NCI-H1417 (cell line): ENCODE measurements at regions not wholly inside any gene's neighbourhood (a gene's known extent, or its start where the extent isn't known, plus 50 kb on each side); places are given as distances from the start of the nearest gene placed in this dataset.

Experiments
- DNase-seq, 3 experiments: peaks; one replicate each; lab custom pipeline; 2025; lab: John Stamatoyannopoulos, UW

GRCh38 chr11:29782447-29782846 lies 234.4 kb downstream of the KCNA4 start:
- DNase-seq: no peak

DNA sequence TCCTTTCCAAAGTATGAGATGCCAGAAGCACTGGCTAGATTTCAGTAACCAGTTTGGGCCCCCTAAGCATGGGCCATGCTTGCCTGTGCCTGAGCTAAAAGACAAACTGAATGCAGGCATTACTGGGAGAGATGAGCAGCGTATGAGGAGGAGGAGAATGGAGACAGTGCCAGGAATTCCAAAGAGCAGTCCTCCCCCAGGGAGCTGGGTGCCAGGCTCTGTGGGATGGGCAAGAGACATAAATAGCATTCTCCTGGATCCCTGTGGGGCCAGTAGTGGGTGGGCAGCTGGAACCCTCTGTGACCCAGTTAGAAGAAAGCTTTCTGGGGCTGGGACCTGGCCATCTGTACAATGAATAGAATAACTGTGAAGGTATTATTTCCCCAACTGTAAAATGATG lies 235.6 kb downstream of the KCNA4 start:
- no peak for DNase-seq

- DNase-seq: peak in 1 of 3 experiments; percentile 25
Measured at GRCh38 chr11:29780756-29781155, 236.1 kb downstream of the KCNA4 start.

- no peak for DNase-seq
Measured at GRCh38 chr11:29773656-29774264, 243.1 kb downstream of the KCNA4 start.

- DNase-seq: no peak
Measured at GRCh38 chr11:29756871-29757270, 260.0 kb downstream of the KCNA4 start.

DNA sequence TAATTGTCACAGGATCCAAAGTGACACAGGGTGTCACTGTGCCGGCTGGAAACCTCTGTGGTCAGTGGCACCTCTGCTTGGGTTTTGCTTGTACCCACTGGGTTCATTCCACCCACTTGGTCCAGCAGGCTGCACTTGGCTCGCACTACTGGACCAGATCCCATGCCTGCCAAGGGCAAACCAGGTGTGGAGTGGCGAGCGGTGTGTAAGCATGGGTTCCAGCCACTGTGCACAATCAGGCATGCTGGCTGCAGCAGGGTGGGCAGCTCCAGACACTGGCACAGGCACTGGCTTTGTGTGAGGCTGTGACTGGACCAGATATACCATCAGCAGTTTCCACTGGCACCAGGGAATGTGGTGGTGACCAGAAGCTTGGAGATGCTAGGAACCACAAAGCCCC lies 261.4 kb downstream of the KCNA4 start:
- no peak for DNase-seq

- DNase-seq: no peak
Measured at GRCh38 chr11:29751618-29752017, 265.2 kb downstream of the KCNA4 start.

- DNase-seq: no peak
Measured at GRCh38 chr11:29750392-29750791, 266.4 kb downstream of the KCNA4 start.

DNA sequence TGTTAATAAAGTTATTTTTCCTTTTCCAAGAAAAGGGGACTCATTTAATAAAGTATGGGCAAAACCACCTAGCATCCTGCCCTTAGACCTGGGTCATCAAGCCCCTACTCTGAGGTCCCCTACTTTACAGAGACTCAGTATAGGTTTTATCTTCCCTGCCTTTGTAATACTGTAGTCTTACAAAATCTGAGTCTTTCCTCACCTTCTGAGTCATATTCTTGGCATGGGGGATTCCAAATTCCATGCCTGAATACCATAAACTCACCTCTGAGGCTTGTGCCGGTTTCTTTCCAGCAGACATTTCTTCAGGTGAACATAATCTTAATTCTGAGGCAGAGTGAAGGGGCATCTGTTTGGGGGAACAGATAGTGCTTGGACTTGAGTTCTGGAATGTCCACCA lies 282.5 kb downstream of the KCNA4 start:
- no peak for DNase-seq

DNA sequence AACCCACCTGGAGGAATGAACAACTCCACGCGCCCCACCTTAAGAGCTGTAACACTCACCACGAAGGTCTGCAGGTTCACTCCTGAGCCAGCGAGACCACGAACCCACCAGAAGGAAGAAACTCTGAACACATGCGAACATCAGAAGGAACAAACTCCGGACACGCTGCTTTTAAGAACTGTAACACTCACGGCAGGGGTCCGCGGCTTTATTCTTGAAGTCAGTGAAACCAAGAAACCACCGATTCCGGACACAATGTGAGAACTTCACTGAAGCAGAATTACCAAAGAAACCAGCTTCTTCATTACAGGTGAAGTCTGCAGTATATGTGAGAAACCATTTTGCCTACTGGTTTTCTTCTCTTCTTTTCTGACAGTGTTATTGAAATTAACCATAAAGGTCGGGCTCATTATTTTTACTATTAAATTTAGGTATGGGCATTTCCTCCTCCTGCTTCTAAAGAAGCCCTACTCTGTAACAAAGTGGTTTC lies 303.0 kb downstream of the KCNA4 start:
- DNase-seq: no peak

- DNase-seq: no peak
Measured at GRCh38 chr11:29712616-29713015, 304.2 kb downstream of the KCNA4 start.

- no peak for DNase-seq
Measured at GRCh38 chr11:29707924-29708323, 308.9 kb downstream of the KCNA4 start.

DNA sequence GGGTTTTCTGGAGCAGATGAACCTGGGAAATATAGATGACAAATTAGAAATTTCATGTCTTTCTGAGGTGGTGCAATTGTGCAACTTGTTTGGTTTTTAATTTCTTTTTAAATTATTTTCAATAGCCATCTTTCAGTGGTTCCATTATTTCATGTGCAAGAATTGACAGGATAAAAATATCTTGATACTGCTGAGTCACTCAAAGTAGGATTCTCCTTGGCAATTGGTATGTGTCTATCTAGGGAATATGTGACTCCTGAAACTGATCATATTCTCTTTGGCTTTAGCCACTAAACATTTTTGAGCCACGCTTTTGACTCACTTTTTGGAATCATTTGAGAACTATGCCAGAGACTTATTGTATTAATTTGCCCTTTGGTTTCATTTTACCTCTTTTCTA lies 331.5 kb downstream of the KCNA4 start:
- no peak for DNase-seq

DNA sequence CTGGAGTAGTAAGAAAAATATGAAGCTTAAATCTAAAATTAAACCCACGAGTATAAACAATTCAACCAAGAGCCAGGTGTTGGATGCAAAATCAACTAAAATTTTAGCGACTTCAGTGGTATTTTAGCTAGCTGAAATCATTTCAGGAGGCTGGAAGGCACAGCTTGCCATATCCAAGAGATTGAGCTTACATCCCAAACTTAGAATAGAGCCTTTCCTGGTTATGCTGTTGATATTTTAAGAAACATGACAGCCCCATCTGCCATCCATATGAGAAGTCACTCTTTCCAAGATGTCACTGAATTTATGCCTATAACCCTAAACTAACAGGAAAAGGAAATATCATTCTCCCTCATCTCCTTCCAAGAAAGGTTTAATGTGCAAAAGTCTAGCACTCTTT lies 334.0 kb downstream of the KCNA4 start:
- DNase-seq: no peak

GRCh38 chr11:29679996-29680395 lies 336.8 kb downstream of the KCNA4 start:
- DNase-seq: no peak

- DNase-seq: no peak
Measured at GRCh38 chr11:29676993-29677392, 339.8 kb downstream of the KCNA4 start.

GRCh38 chr11:29669310-29669709 lies 347.5 kb downstream of the KCNA4 start:
- DNase-seq: peak in 1 of 3 experiments; percentile 23

DNA sequence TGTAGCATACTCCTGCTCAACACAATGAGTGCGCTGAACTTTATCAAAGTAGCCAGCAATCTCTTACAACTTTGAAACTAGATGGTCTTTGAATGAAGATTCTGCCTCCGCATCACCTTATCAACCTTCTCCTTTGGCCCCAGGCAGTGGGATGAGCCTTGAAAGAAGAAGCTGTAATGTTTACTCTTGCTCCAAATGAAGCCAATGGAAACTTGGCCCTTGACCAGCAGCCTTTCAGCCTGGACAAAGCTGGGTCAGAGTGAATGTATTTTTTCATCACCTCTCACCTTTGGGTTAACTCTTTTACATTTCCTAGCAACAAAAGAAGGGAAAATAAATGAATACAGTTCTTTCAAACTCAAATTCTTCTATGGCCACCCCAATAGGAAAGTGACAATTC lies 359.1 kb downstream of the KCNA4 start:
- no peak for DNase-seq

DNA sequence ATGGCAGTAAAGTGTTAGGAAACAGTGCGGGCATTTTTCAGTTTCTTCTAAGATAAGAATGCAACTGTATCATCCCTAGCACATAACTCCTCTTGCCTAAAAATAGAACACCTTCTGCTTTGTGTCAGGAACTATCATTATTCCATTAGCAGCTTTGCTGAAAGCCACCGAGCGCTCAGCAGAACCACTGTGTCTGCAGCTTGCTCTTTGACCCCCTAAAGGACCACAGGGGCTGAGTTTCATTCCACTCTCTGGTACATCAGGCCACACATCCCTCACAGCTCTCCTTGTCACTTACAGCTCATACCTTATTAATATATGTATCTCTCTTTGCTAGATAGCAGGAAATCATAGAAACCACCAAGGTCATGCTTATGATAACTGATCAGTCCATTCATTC lies 360.2 kb downstream of the KCNA4 start:
- DNase-seq: no peak

DNA sequence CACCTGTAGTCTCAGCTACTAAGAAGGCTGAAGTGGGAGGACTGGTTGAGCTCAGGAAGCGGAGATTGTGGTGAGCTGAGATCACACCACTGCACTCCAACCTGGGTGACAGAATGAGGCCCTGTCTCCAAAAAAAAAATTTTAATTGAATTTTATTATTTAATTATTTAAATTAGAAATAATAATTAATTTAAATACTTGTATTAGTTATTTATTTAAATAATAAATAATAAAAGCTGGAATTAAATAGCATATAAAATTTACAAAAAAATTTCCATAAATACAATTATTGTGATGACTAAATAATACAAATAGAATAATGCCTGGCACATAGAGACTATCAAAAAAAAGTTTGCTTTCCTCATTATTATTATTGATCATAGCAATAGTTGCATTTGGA lies 371.5 kb downstream of the KCNA4 start:
- no peak for DNase-seq

DNA sequence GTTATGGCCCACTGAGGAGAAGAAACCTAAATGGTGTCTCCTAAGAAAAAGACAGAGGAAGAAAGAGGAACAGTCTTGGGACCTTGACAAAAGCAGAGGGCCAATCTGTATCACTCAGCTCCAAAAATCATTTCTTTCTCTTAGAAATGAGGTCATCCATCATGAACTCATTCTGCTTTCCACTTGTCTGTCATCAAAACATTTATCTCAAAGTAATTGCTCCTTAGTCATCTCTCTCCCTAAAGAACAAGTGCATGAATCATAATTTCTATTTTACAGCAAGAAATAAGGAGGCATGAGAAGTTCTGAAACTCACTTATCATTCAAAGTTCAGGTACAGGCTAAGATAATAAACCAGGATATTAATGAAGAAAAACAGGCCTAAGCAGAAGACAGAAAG lies 375.6 kb downstream of the KCNA4 start:
- DNase-seq: no peak

GRCh38 chr11:29634744-29635143 lies 382.1 kb downstream of the KCNA4 start:
- no peak for DNase-seq

- no peak for DNase-seq
Measured at GRCh38 chr11:29634244-29634643, 382.6 kb downstream of the KCNA4 start.

- DNase-seq: no peak
Measured at GRCh38 chr11:29629286-29629685, 387.5 kb downstream of the KCNA4 start.

- DNase-seq: no peak
Measured at GRCh38 chr11:29628609-29629008, 388.2 kb downstream of the KCNA4 start.
